ENCODE measurements at regions not wholly inside any gene's neighbourhood (a gene's known extent, or its start where the extent isn't known, plus 50 kb on each side); places are given as distances from the start of the nearest gene placed in this dataset.

DNA sequence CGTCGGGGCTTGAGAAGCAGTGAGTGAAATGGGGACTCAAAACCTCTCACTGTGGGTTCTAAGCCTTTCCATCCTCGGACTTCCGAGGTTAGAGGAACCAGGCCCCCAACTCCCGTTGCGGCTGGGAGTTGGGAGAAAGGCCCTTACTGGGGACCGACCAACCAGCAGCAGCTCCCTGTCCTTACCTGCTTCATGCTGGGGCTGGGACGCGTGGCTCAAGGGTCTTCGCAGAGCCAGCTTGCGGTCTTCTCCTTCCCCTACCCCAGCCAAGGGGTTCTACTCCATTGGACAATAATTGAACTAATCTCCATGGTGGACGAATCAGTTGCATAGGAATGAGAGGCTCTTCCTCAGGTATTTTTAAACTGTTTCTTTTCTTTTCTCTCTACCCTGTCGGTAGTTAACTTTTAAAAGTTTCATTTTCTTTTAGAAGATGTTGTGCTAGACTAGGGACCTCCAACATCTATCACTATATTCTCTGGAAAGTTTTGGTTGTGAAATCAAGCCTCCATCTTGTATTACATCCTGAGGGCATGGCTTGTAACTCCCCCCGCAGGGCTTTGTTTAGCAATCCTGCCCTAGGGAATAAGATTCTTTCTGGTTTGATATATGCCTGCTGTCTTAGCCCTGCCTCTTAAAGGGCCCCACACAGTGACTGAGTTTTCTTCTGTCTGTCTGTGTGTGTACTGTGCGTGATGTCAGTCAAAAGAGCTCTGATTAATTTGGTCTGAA is 1027.1 kb upstream of the PCDH9 start:
- no peaks in the 10 kb centered on the region for H3K9me3 ChIP-seq
- no peak for DNase-seq
- TF ChIP-seq, protein P1, sequence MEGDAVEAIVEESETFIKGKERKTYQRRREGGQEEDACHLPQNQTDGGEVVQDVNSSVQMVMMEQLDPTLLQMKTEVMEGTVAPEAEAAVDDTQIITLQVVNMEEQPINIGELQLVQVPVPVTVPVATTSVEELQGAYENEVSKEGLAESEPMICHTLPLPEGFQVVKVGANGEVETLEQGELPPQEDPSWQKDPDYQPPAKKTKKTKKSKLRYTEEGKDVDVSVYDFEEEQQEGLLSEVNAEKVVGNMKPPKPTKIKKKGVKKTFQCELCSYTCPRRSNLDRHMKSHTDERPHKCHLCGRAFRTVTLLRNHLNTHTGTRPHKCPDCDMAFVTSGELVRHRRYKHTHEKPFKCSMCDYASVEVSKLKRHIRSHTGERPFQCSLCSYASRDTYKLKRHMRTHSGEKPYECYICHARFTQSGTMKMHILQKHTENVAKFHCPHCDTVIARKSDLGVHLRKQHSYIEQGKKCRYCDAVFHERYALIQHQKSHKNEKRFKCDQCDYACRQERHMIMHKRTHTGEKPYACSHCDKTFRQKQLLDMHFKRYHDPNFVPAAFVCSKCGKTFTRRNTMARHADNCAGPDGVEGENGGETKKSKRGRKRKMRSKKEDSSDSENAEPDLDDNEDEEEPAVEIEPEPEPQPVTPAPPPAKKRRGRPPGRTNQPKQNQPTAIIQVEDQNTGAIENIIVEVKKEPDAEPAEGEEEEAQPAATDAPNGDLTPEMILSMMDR (IDR thresholded peaks at IDR 0.05), result no peak
- H3K27ac ChIP-seq, result no peak overlapping the region
- no peaks in the 10 kb centered on the region for H3K4me1 ChIP-seq
- no peaks in the 10 kb centered on the region for H3K27me3 ChIP-seq (ENCODE audit: low read depth)
- ATAC-seq, result no peak
- no peak overlapping the region for H3K4me3 ChIP-seq
- H3K36me3 ChIP-seq, result no peaks in the 10 kb centered on the region
- intact Hi-C loops (cut with DNase I), result no loop called here

DNA sequence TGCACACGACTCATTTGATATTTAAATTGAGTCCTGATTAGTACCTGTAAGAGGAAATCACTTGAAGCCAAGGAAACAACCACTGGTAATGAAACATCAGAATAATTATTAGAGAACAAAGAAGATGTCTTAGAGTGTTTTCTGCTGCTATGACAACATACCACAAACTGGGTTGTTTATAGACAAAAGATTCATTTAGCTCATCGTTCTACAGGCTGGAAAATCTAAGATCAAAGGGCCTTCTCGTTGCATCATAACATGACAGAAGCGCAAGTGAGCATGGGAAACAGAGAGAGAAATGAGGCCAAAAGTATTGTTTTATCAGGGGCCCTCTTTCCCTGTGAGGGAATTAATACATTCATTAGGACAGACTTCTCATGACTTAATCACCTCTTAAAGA is 1024.0 kb upstream of the PCDH9 start:
- no peak for DNase-seq
- no peak for ATAC-seq
- Histone ChIP-seq H3K9me3 (no peaks in the 10 kb centered on the region), H3K4me1 (no peaks in the 10 kb centered on the region), H3K27ac (no peak overlapping the region), H3K36me3 (no peaks in the 10 kb centered on the region), H3K4me3 (no peak overlapping the region), H3K27me3 (ENCODE audit: low read depth) (no peaks in the 10 kb centered on the region)
- intact Hi-C loops (cut with DNase I), result no loop called here
- TF ChIP-seq, protein P1 (IDR thresholded peaks at IDR 0.05), result no peak

DNA sequence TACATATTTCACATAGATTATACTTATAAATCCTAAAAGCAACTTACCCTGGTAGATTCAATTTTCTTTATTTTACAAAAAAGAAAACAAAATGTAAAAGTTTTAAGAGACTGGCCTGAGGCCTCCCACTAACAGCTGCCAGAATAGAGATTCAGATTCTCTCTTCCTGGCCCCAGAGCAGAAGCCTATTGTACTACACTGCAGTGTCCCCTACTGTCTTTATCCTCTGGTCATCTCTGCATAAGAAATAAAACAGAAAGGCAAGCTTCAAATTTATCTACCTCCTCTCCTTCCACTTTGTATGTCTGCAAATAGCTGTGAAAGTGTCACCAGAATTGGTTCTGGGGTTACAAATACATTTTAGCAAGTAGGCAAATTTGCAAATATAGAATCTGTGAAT is 1004.1 kb upstream of the PCDH9 start:
- Histone ChIP-seq H3K9me3 (no peaks in the 10 kb centered on the region), H3K4me1 (no peaks in the 10 kb centered on the region), H3K27ac (no peak overlapping the region), H3K36me3 (no peaks in the 10 kb centered on the region), H3K4me3 (no peak overlapping the region), H3K27me3 (ENCODE audit: low read depth) (no peaks in the 10 kb centered on the region)
- intact Hi-C loops (cut with DNase I), result no loop called here
- TF ChIP-seq, protein P1 (IDR thresholded peaks at IDR 0.05), result no peak
- DNase-seq, result no peak
- no peak for ATAC-seq

DNA sequence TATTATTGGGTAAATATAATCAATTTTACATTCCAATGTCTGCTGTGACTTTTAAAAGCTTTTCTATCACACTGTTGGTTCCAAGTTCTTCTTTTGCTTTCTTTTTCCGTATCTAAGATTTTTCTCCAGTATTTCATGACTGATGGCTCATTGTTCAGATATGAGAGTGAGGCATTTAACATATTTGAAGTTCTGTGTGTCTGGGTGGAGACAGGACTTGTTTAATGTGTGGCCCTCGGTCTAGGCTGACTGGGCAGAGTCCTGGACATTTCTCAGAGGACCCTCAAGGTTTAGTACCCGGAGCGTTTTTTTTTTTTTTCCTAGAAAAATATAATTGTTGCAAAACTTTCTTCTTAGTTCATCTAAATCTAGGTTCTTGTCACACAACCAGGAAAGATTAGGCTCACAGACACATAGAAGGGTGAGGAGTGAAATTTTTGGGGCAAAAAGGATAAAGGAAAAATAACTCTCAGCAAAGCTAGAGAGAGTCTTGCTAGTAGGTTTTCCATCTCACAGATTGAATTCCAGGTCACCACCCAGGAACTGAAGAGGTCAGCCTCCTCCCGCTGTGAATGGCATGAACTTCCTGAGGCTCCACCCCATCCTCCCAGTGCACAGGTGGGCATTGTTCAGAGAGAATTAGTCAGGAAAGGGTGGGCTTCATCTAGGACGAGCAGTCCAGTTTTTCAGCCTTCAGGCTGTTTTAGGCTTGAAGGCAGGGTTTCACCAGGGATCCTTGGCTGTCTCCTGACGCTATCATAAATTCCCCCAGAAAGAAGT is 1002.4 kb upstream of the PCDH9 start:
- DNase-seq, result no peak
- Histone ChIP-seq H3K9me3 (no peaks in the 10 kb centered on the region), H3K27ac (no peak overlapping the region), H3K36me3 (no peaks in the 10 kb centered on the region), H3K4me1 (no peaks in the 10 kb centered on the region), H3K4me3 (no peak overlapping the region), H3K27me3 (ENCODE audit: low read depth) (no peaks in the 10 kb centered on the region)
- intact Hi-C loops (cut with DNase I), result no loop called here
- ATAC-seq, result no peak
- TF ChIP-seq, protein P1 (IDR thresholded peaks at IDR 0.05), result no peak

DNA sequence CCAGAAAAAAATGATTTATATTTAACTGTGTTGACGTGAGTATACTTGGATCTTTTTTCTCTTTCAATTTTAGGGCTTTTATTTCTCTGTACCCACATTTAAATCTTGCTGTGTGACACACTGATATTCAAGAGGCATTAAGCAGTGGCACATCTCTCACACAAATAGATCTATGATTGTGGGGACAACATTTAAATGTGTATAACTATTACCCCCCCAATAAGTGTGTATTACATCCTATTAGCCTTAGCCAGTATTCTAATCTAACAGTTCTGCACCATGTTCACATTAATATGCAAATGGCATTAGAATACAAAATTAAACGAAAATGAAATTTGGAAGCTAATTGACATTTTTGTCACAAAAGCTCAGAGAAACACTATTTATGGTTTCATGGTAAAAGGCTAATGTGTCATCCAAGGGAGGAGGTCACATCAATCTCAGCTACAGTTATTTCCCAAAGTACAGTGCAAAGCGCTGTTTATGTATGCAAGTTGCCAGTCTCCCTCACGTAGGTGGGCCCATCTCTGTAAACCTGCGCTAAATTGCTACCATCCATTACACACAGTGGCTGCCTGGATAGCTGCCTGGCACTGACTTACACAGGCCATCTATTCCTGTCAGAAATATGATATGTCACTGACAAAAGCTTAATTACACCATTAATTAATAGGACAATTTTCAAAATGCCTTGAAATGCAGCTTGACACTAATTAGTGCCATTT is 984.7 kb upstream of the PCDH9 start:
- ATAC-seq, result no peak
- DNase-seq, result no peak
- Histone ChIP-seq H3K27me3 (ENCODE audit: low read depth) (no peaks in the 10 kb centered on the region), H3K27ac (no peak overlapping the region), H3K36me3 (no peaks in the 10 kb centered on the region), H3K4me1 (no peaks in the 10 kb centered on the region), H3K9me3 (no peaks in the 10 kb centered on the region), H3K4me3 (no peak overlapping the region)
- TF ChIP-seq, protein P1 (IDR thresholded peaks at IDR 0.05), result no peak
- intact Hi-C loops (cut with DNase I), result no loop called here

Measured in lower lobe of right lung (tissue), 2 donors.